ENCODE measurements at regions not wholly inside any gene's neighbourhood (a gene's known extent, or its start where the extent isn't known, plus 50 kb on each side); places are given as distances from the start of the nearest gene placed in this dataset.
"Not testable (repeated sequence)": the region's sequence is repeated elsewhere in the genome, so short reads cannot be mapped to it uniquely, and the experiment has no call there.

DNA sequence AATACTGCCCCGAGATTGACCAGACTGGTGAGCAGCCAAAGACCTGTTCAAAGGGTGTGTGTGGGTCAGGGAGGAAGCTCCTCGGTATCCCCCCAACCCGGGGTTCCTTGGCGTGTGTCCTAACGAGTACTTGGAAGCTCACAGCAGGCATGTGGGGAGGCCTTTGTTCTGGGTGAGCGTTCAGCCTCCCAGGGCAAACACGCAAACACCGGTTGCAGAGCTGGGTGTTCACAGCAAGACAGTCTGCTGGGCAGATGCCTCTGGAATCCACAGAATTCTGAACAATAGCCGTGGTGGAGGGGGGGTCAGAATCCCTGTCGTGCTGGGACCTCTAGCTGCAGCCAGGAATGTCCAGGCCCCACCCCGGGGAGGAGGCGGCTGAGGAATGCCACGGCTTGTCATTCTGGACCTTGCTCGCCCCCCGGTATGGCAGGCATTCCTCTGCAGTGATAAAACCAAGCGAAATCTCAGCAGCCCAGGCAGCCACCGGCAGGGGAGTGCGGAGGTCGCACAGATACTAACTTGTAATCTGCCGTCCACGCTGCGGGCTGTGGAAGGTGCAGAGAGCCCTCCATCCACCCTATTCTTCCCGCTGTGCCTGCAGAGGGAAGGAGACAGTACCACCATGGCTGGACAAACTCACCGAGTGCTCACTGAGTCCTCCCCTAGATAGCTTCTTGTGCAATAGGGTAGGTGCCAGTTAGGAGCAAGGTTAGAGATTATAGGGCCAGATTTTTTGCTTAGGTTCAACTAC is 77.8 kb upstream of the METTL9 start:
- peak; percentile 80 for DNase-seq

GRCh38 chr16:21522846-21523245 is 76.5 kb upstream of the METTL9 start:
- not testable (repeated sequence) for H3K4me3 Mint-ChIP-seq

More for the DNA sequence above, 77.8 kb upstream of the METTL9 start:
- Mint-ChIP-seq H3K4me1 (peaks cover 34% of the 10 kb centered on the region), H3K4me3 (peak overlapping the region; percentile 70), H3K27ac (peak overlapping the region; percentile 96)
- TF ChIP-seq, protein P1, sequence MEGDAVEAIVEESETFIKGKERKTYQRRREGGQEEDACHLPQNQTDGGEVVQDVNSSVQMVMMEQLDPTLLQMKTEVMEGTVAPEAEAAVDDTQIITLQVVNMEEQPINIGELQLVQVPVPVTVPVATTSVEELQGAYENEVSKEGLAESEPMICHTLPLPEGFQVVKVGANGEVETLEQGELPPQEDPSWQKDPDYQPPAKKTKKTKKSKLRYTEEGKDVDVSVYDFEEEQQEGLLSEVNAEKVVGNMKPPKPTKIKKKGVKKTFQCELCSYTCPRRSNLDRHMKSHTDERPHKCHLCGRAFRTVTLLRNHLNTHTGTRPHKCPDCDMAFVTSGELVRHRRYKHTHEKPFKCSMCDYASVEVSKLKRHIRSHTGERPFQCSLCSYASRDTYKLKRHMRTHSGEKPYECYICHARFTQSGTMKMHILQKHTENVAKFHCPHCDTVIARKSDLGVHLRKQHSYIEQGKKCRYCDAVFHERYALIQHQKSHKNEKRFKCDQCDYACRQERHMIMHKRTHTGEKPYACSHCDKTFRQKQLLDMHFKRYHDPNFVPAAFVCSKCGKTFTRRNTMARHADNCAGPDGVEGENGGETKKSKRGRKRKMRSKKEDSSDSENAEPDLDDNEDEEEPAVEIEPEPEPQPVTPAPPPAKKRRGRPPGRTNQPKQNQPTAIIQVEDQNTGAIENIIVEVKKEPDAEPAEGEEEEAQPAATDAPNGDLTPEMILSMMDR (IDR thresholded peaks at IDR 0.05) = peak; percentile 21
- not testable (repeated sequence) for H3K9me3 Mint-ChIP-seq; H3K36me3 Mint-ChIP-seq (ENCODE audit: low read depth); H3K27me3 Mint-ChIP-seq (ENCODE audit: low read depth, poor library complexity)

DNA sequence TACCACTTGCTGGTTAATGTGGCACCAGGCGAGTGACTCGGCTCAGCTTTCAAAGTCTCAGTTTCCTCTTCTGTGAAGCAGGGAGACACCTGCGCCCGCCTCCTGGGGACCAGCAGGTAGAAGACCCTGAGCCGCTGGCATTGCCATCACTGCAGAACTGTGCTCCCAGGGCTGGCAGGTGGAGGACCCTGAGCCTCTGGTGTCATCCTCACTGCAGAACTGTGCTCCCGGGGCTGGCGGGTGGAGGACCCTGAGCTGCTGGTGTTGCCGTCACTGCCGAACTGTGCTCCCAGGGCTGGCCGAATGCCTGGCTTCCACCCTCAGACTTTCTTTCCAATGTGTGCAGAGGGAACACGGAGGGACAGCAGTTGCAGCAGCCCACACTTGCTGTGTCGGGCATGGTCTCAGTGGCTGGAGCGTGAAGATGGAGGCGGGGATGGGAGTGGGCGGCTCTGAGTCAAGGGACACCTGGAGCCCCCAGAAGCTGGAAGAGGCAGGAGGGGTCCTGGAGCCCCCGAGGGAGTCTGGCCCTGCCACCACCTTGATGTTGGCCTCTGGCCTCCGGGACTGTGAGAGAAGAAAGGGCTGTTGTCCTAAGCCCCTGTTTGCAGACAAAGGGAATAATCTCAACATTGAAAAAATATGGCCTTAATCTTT is 75.8 kb upstream of the METTL9 start:
- Mint-ChIP-seq H3K4me1 (peaks cover 22% of the 10 kb centered on the region), H3K36me3 (ENCODE audit: low read depth) (no peaks in the 10 kb centered on the region), H3K27ac (no peak overlapping the region), H3K9me3 (no peaks in the 10 kb centered on the region), H3K4me3 (no peak overlapping the region), H3K27me3 (ENCODE audit: low read depth, poor library complexity) (peaks cover 6% of the 10 kb centered on the region)
- DNase-seq = no peak
- TF ChIP-seq, protein P1 (IDR thresholded peaks at IDR 0.05) = no peak

More at GRCh38 chr16:21522846-21523245, 76.5 kb upstream of the METTL9 start:
- peak; percentile 55 for DNase-seq
- H3K4me1 Mint-ChIP-seq = peaks cover 29% of the 10 kb centered on the region
- H3K27ac Mint-ChIP-seq; H3K9me3 Mint-ChIP-seq; H3K36me3 Mint-ChIP-seq (ENCODE audit: low read depth); H3K27me3 Mint-ChIP-seq (ENCODE audit: low read depth, poor library complexity): not testable (repeated sequence)

DNA sequence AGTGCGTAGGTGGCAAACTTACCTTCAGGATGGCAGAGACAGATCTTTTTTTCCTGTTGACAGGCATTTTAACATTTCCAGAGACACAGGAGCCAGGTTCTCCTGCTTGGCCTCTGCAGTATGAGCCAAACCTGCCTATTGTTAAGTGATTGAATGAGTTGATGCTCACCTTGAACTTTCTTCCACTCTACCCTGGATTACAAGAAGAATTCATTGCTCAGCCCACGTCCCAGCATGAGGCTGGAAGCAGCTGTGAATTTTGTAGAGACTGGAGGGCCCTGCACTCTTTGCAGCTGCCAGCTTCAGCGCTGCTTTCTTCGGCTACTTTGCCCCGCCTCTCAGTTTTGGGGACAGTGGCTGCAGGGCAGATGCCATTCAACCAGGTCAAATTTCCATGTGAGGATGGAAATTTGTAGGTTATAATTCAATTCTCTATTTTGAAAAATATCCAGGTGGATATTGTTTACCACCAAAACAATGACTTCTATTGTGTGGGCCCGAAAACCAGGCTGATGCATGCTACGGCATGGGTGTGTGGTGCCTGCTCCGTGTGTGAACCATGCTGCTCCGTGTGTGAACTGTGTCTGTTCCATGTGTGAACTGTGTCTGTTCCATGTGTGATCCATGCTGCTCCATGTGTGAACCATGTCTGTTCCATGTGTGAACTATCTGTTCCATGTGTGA is 75.2 kb upstream of the METTL9 start:
- no peak for DNase-seq

GRCh38 chr16:21524752-21525028 is 74.7 kb upstream of the METTL9 start:
- peaks cover 11% of the 10 kb centered on the region for H3K4me1 Mint-ChIP-seq
- not testable (repeated sequence) for H3K9me3 Mint-ChIP-seq; H3K27me3 Mint-ChIP-seq (ENCODE audit: low read depth, poor library complexity); H3K36me3 Mint-ChIP-seq (ENCODE audit: low read depth); DNase-seq; H3K27ac Mint-ChIP-seq; H3K4me3 Mint-ChIP-seq

More for the DNA sequence above, 75.2 kb upstream of the METTL9 start:
- Mint-ChIP-seq H3K9me3 (no peaks in the 10 kb centered on the region), H3K4me3 (no peak overlapping the region), H3K4me1 (peaks cover 15% of the 10 kb centered on the region), H3K27ac (no peak overlapping the region), H3K27me3 (ENCODE audit: low read depth, poor library complexity) (peaks cover 6% of the 10 kb centered on the region), H3K36me3 (ENCODE audit: low read depth) (no peaks in the 10 kb centered on the region)
- TF ChIP-seq, protein P1 (IDR thresholded peaks at IDR 0.05) = no peak

DNA sequence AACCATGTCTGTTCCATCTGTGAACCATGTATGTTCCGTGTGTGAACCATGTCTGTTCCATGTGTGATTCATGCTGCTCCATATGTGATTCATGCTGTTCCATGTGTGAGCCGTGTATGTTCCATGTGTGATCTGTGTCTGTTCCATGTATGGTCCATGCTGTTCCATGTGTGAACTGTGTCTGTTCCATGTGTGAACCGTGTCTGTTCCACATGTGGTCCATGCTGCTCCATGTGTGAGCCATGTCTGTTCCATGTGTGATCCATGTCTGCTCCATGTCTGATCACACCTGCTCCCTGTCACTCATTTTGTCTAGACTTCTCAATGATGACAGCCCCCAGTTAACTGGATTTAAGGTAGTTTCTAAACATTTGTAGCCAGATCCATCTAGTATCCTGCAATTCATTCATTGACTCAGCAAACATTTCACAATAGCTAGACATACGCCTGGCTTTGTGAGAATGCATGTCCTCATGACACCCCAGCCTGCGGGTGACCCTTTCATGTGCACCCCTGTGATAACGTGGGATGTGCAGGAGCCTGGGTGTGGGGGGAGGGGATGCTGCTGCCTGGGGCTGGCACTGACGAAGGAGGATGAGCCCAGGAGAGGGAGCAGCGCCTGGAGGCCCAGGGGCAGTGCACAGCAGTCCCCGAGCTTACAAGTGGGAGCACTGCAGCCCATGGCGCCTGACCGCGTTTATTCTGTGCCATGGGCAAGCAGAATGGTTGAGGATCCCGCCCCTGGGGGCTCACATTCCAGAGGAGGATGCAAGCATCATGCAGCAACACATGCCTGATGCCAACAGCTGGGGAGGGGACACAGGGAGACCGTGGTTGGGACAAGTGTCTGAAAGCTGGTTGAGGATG is 74.1 kb upstream of the METTL9 start:
- DNase-seq; H3K9me3 Mint-ChIP-seq; H3K36me3 Mint-ChIP-seq (ENCODE audit: low read depth); H3K27me3 Mint-ChIP-seq (ENCODE audit: low read depth, poor library complexity); H3K4me3 Mint-ChIP-seq; H3K27ac Mint-ChIP-seq: not testable (repeated sequence)
- peaks cover 11% of the 10 kb centered on the region for H3K4me1 Mint-ChIP-seq

DNA sequence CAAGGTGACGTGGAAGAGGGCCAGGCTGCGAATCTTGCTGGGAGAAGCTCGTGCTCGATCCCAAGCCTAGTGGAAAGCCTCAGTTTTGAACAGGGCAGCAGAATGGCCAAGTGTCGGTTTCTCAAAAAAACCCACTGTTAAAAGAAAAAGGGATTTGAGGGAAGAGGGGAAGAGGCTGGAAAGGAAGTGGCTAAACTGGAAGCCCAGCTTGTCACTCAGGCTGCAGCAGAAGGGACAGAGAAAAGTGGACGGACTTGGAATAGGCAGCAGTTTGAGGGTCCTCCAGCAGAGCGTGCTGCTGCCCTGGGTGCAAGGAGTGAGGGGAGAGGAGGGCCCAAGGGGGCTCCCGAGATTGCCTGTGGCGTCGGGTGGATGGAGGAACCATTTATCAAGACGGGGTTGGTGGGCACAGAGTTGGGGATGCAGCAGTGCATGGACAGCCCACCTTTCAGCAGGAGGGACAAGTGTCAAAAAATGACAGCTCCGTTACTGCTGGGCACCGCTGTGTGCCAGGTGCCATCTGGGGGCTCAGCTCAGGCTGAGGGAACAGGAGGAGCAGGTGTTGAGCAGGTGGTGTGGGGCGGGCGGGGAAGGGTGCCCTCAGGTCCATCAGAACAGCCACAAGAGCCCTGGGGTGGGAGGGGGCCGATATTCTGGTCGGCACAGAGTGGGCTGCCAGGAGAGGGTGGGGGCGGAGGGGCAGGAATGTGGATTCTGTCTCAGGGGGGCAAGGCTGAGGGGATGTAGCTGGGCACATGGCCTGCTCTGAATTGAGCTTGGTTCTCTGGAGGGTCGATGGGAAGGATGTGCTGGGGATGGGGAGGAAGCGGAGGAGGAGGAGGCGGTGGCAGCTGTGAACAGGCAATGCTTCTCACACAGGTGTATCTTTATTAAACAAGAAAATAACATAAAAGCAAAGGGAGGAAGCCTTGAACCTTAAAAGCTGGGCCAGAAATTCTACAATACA is 73.1 kb upstream of the METTL9 start:
- DNase-seq, H3K9me3 Mint-ChIP-seq, H3K4me3 Mint-ChIP-seq: not testable (repeated sequence)

More for the DNA sequence above, 73.1 kb upstream of the METTL9 start:
- peak overlapping the region; percentile 74 for H3K27ac Mint-ChIP-seq
- not testable (repeated sequence) for H3K4me1 Mint-ChIP-seq; H3K27me3 Mint-ChIP-seq (ENCODE audit: low read depth, poor library complexity); H3K36me3 Mint-ChIP-seq (ENCODE audit: low read depth)
